ENCODE measurements at regions not wholly inside any gene's neighbourhood (a gene's known extent, or its start where the extent isn't known, plus 50 kb on each side); places are given as distances from the start of the nearest gene placed in this dataset.

- no peak overlapping the region for H3K27ac ChIP-seq
- DNase-seq (ENCODE audit: low read depth, low spot score): no peak
- no peak overlapping the region for H3K4me3 ChIP-seq
- H3K9me3 ChIP-seq (ENCODE audit: low read depth, low read length): no peaks in the 10 kb centered on the region
- H3K9ac ChIP-seq (ENCODE audit: insufficient read length): no peak overlapping the region
- TF ChIP-seq FOXP2 (optimal IDR thresholded peaks at IDR 0.05; ENCODE audit: control extremely low read depth, extremely low read length, insufficient read depth) (no peak), POLR2AphosphoS5 (IDR thresholded peaks at IDR 0.05; ENCODE audit: borderline replicate concordance, low read depth, low read length) (no peak), EZH2 (IDR thresholded peaks at IDR 0.05) (no peak)
- H3K36me3 ChIP-seq (ENCODE audit: insufficient read depth, low read length): no peaks in the 10 kb centered on the region
These were observed 280.9 kb downstream of the PRL start for GRCh38 chr6:22015944-22016343.

DNA sequence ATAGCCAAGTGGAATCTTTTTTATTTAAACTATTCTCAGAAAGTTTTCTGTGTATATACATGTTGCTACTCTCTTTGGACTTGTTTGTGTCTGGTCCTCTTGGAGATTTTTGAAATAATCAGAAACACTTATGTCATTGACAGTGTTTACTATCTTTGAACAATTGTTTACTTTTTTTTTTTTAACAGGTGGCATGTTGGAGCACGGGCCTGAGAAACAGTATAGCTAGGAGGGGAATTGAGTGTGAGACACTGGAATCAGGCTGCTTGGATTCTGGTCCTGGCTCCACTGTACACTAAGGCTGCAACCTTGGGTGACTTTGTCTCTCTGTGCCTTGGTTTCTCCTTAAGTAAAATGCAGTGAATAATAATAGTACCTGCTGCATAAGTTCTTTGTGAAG lies 279.6 kb downstream of the PRL start:
- no peak overlapping the region for H3K27ac ChIP-seq
- no peak for TF ChIP-seq POLR2AphosphoS5 (IDR thresholded peaks at IDR 0.05; ENCODE audit: borderline replicate concordance, low read depth, low read length)
- TF ChIP-seq FOXP2 (optimal IDR thresholded peaks at IDR 0.05; ENCODE audit: control extremely low read depth, extremely low read length, insufficient read depth): no peak
- no peak for TF ChIP-seq EZH2 (IDR thresholded peaks at IDR 0.05)

GRCh38 chr6:22017766-22018165 lies 279.1 kb downstream of the PRL start:
- Histone ChIP-seq H3K9ac (ENCODE audit: insufficient read length) (no peak overlapping the region), H3K27ac (no peak overlapping the region), H3K36me3 (ENCODE audit: insufficient read depth, low read length) (no peaks in the 10 kb centered on the region), H3K4me3 (no peak overlapping the region), H3K9me3 (ENCODE audit: low read depth, low read length) (no peaks in the 10 kb centered on the region)
- no peak for DNase-seq (ENCODE audit: low read depth, low spot score)
- TF ChIP-seq POLR2AphosphoS5 (IDR thresholded peaks at IDR 0.05; ENCODE audit: borderline replicate concordance, low read depth, low read length): no peak
- no peak for TF ChIP-seq EZH2 (IDR thresholded peaks at IDR 0.05)
- TF ChIP-seq FOXP2 (optimal IDR thresholded peaks at IDR 0.05; ENCODE audit: control extremely low read depth, extremely low read length, insufficient read depth): no peak

More for the DNA sequence above, 279.6 kb downstream of the PRL start:
- H3K4me3 ChIP-seq: no peak overlapping the region
- H3K9me3 ChIP-seq (ENCODE audit: low read depth, low read length): no peaks in the 10 kb centered on the region
- DNase-seq (ENCODE audit: low read depth, low spot score): no peak
- no peak overlapping the region for H3K9ac ChIP-seq (ENCODE audit: insufficient read length)
- no peaks in the 10 kb centered on the region for H3K36me3 ChIP-seq (ENCODE audit: insufficient read depth, low read length)

- TF ChIP-seq FOXP2 (optimal IDR thresholded peaks at IDR 0.05; ENCODE audit: control extremely low read depth, extremely low read length, insufficient read depth) (no peak), POLR2AphosphoS5 (IDR thresholded peaks at IDR 0.05; ENCODE audit: borderline replicate concordance, low read depth, low read length) (no peak), EZH2 (IDR thresholded peaks at IDR 0.05) (no peak)
These were observed 277.0 kb downstream of the PRL start for GRCh38 chr6:22019857-22020256.

GRCh38 chr6:22020299-22021003 lies 276.4 kb downstream of the PRL start:
- DNase-seq (ENCODE audit: low read depth, low spot score): no peak

More at GRCh38 chr6:22019857-22020256, 277.0 kb downstream of the PRL start:
- H3K9ac ChIP-seq (ENCODE audit: insufficient read length): no peak overlapping the region
- no peak overlapping the region for H3K27ac ChIP-seq
- no peak overlapping the region for H3K4me3 ChIP-seq
- no peaks in the 10 kb centered on the region for H3K36me3 ChIP-seq (ENCODE audit: insufficient read depth, low read length)
- no peak for DNase-seq (ENCODE audit: low read depth, low spot score)
- H3K9me3 ChIP-seq (ENCODE audit: low read depth, low read length): no peaks in the 10 kb centered on the region

GRCh38 chr6:22021966-22022365 lies 274.9 kb downstream of the PRL start:
- no peak overlapping the region for H3K9ac ChIP-seq (ENCODE audit: insufficient read length)
- no peaks in the 10 kb centered on the region for H3K9me3 ChIP-seq (ENCODE audit: low read depth, low read length)
- no peak overlapping the region for H3K4me3 ChIP-seq
- no peaks in the 10 kb centered on the region for H3K36me3 ChIP-seq (ENCODE audit: insufficient read depth, low read length)
- DNase-seq (ENCODE audit: low read depth, low spot score): no peak
- no peak overlapping the region for H3K27ac ChIP-seq
- no peak for TF ChIP-seq FOXP2 (optimal IDR thresholded peaks at IDR 0.05; ENCODE audit: control extremely low read depth, extremely low read length, insufficient read depth)
- TF ChIP-seq POLR2AphosphoS5 (IDR thresholded peaks at IDR 0.05; ENCODE audit: borderline replicate concordance, low read depth, low read length): no peak
- no peak for TF ChIP-seq EZH2 (IDR thresholded peaks at IDR 0.05)

More at GRCh38 chr6:22020299-22021003, 276.4 kb downstream of the PRL start:
- Histone ChIP-seq H3K9me3 (ENCODE audit: low read depth, low read length) (no peaks in the 10 kb centered on the region), H3K27ac (no peak overlapping the region), H3K4me3 (no peak overlapping the region), H3K36me3 (ENCODE audit: insufficient read depth, low read length) (no peaks in the 10 kb centered on the region), H3K9ac (ENCODE audit: insufficient read length) (no peak overlapping the region)
- TF ChIP-seq POLR2AphosphoS5 (IDR thresholded peaks at IDR 0.05; ENCODE audit: borderline replicate concordance, low read depth, low read length) (no peak), FOXP2 (optimal IDR thresholded peaks at IDR 0.05; ENCODE audit: control extremely low read depth, extremely low read length, insufficient read depth) (no peak), EZH2 (IDR thresholded peaks at IDR 0.05) (no peak)

GRCh38 chr6:22023937-22024336 lies 272.9 kb downstream of the PRL start:
- no peak overlapping the region for H3K9ac ChIP-seq (ENCODE audit: insufficient read length)
- no peak for TF ChIP-seq POLR2AphosphoS5 (IDR thresholded peaks at IDR 0.05; ENCODE audit: borderline replicate concordance, low read depth, low read length)
- H3K27ac ChIP-seq: no peak overlapping the region
- H3K9me3 ChIP-seq (ENCODE audit: low read depth, low read length): no peaks in the 10 kb centered on the region
- DNase-seq (ENCODE audit: low read depth, low spot score): no peak
- no peaks in the 10 kb centered on the region for H3K36me3 ChIP-seq (ENCODE audit: insufficient read depth, low read length)
- H3K4me3 ChIP-seq: no peak overlapping the region

DNA sequence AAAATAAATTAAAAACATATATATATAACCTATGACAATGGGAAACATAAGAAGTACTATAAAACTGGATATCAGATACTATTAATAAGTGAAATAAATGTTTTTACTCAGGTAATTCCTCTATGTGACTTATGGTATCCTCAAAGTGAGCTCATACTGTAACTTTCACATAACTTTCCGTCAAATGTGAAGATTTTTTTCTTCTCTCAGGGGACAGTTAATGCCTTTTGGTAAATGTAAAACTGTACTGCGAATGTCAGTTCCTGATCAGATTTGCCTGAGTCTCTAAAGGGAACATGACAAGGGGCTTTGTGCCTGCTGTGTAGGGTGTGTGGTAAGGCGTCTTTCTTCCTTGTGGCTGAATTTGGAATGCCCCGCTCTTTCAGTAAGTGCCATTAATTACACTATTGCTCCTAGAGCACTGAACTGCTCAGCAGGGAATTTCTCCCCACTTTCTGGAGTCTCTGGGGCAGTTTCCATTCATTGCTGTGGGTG lies 271.8 kb downstream of the PRL start:
- no peak for DNase-seq (ENCODE audit: low read depth, low spot score)
- no peak for TF ChIP-seq FOXP2 (optimal IDR thresholded peaks at IDR 0.05; ENCODE audit: control extremely low read depth, extremely low read length, insufficient read depth)
- no peak for TF ChIP-seq EZH2 (IDR thresholded peaks at IDR 0.05)
- no peak for TF ChIP-seq POLR2AphosphoS5 (IDR thresholded peaks at IDR 0.05; ENCODE audit: borderline replicate concordance, low read depth, low read length)
- Histone ChIP-seq H3K4me3 (no peak overlapping the region), H3K36me3 (ENCODE audit: insufficient read depth, low read length) (no peaks in the 10 kb centered on the region), H3K9ac (ENCODE audit: insufficient read length) (no peak overlapping the region), H3K9me3 (ENCODE audit: low read depth, low read length) (no peaks in the 10 kb centered on the region), H3K27ac (peak overlapping the region; percentile 58; the same call in 1 of the 2 replicates)
